GM23338 (cell line): ENCODE measurements at regions not wholly inside any gene's neighbourhood (a gene's known extent, or its start where the extent isn't known, plus 50 kb on each side); places are given as distances from the start of the nearest gene placed in this dataset.

Experiments used
- ATAC-seq: fragments of 200-7000 bp; cut with Tn5 transposase; 3 replicates; pipeline ENCODE4 v1.9.1; 2020
- DNase-seq: peaks from one replicate; pipeline ENCODE4 v3.0.0-alpha.2; 2015; ENCODE audit warnings: low spot score
- H2AFZ ChIP-seq: fragments of 200-600 bp; sonication (generic); 2 replicates; pipeline ENCODE4 v1.8.0; 2016; ENCODE audit warnings: antibody characterized with exemption, mild to moderate bottlenecking, moderate library complexity
- H3F3A ChIP-seq: fragments of 200-600 bp; sonication (generic); replicated peaks from 2 replicates; pipeline ENCODE4 v1.8.0; 2017; ENCODE audit warnings: antibody characterized with exemption, mixed run types, low read depth
- H3K27ac ChIP-seq: fragments of 200-600 bp; sonication (generic); 2 replicates; pipeline ENCODE4 v1.6.1; 2016; ENCODE audit warnings: low read depth
- H3K27me3 ChIP-seq: fragments of 200-600 bp; sonication (generic); 2 replicates; pipeline ENCODE4 v1.8.0; 2016; ENCODE audit warnings: mild to moderate bottlenecking, mixed run types, moderate library complexity; ENCODE audit not compliant: insufficient read depth
- H3K36me3 ChIP-seq: fragments of 200-600 bp; sonication (generic); 2 replicates; pipeline ENCODE4 v1.8.0; 2016; ENCODE audit warnings: mild to moderate bottlenecking; ENCODE audit not compliant: insufficient read depth
- H3K4me1 ChIP-seq: fragments of 200-600 bp; sonication (generic); 2 replicates; pipeline ENCODE4 v1.8.0; 2016; ENCODE audit warnings: mild to moderate bottlenecking, moderate library complexity; ENCODE audit not compliant: insufficient read depth
- H3K4me2 ChIP-seq: fragments of 200-600 bp; sonication (generic); 2 replicates; pipeline ENCODE4 v1.7.1; 2017; ENCODE audit warnings: mixed run types
- H3K4me3 ChIP-seq: fragments of 200-600 bp; sonication (generic); 2 replicates; pipeline ENCODE4 v1.6.1; 2016; ENCODE audit warnings: mixed run types
- H3K79me2 ChIP-seq: fragments of 200-600 bp; sonication (generic); replicated peaks from 2 replicates; pipeline ENCODE4 v1.8.0; 2017; ENCODE audit warnings: mild to moderate bottlenecking; ENCODE audit not compliant: insufficient read depth
- H3K9me2 ChIP-seq: fragments of 200-600 bp; sonication (generic); 2 replicates; pipeline ENCODE4 v1.8.0; 2017; ENCODE audit not compliant: insufficient read depth
- H4K20me1 ChIP-seq: fragments of 200-600 bp; sonication (generic); replicated peaks from 2 replicates; pipeline ENCODE4 v1.8.0; 2017; ENCODE audit warnings: mild to moderate bottlenecking; ENCODE audit not compliant: insufficient read depth
- H3K27ac Mint-ChIP-seq: 2 replicates; pipeline ENCODE4 v1.8.0; 2020; ENCODE audit warnings: inconsistent platforms, mild to moderate bottlenecking, moderate library complexity, mixed read lengths
- H3K27me3 Mint-ChIP-seq: 3 replicates; pipeline ENCODE4 v1.8.0; 2022; ENCODE audit warnings: low read depth, mild to moderate bottlenecking, moderate library complexity, mixed read lengths, inconsistent platforms; ENCODE audit not compliant: insufficient read depth, poor library complexity
- H3K36me3 Mint-ChIP-seq: 3 replicates; pipeline ENCODE4 v1.8.0; 2021; ENCODE audit warnings: low read depth, mild to moderate bottlenecking, inconsistent platforms, moderate library complexity, mixed read lengths
- H3K4me1 Mint-ChIP-seq: 3 replicates; pipeline ENCODE4 v1.8.0; 2020; ENCODE audit warnings: mild to moderate bottlenecking, inconsistent platforms, mixed read lengths
- H3K4me3 Mint-ChIP-seq: 3 replicates; pipeline ENCODE4 v1.8.0; 2021; ENCODE audit warnings: moderate library complexity, mild to moderate bottlenecking, inconsistent platforms, mixed read lengths
- H3K9me3 Mint-ChIP-seq: 3 replicates; pipeline ENCODE4 v1.8.0; 2020; ENCODE audit warnings: moderate library complexity, mild to moderate bottlenecking, inconsistent platforms, mixed read lengths
- CREB1 ChIP-seq: fragments of 250-450 bp; sonication (Bioruptor Pico); IDR thresholded peaks from 2 replicates; pipeline ENCODE4 v1.5.0; 2020; ENCODE audit warnings: low read depth, mild to moderate bottlenecking, moderate library complexity
- CTCF ChIP-seq, 2 experiments: fragments of 200-600 bp in 1 of 2; sonication (generic) in 1 of 2; conservative IDR thresholded peaks; 2 replicates each; pipeline versions ENCODE4 v1.5.1 to v1.6.1; 2016 to 2017; ENCODE audit warnings: antibody characterized with exemption in 2 of 2, low read depth in 2 of 2, mild to moderate bottlenecking in 2 of 2, moderate library complexity in 1 of 2
- ETS1 ChIP-seq: IDR thresholded peaks from 2 replicates; pipeline ENCODE4 v1.6.1; 2016; ENCODE audit warnings: antibody characterized with exemption
- EZH2 ChIP-seq: fragments of 200-600 bp; sonication (generic); IDR thresholded peaks from one replicate; pipeline ENCODE4 v1.8.0; 2017; ENCODE audit warnings: antibody characterized with exemption, mild to moderate bottlenecking, low read depth; ENCODE audit not compliant: unreplicated experiment
- EZH2phosphoT487 ChIP-seq: fragments of 200-600 bp; sonication (generic); IDR thresholded peaks from one replicate; pipeline ENCODE4 v1.8.1; 2018; ENCODE audit warnings: antibody characterized with exemption; ENCODE audit not compliant: unreplicated experiment
- JUNB ChIP-seq: IDR thresholded peaks from one replicate; pipeline ENCODE4 v1.6.1; 2016; ENCODE audit warnings: antibody characterized with exemption; ENCODE audit not compliant: unreplicated experiment
- NANOG ChIP-seq: IDR thresholded peaks from 2 replicates; pipeline ENCODE4 v1.6.1; 2016; ENCODE audit warnings: antibody characterized with exemption, borderline replicate concordance
- POLR2AphosphoS5 ChIP-seq: IDR thresholded peaks from 2 replicates; pipeline ENCODE4 v1.6.1; 2016; ENCODE audit warnings: antibody characterized with exemption, low read depth
- REST ChIP-seq: IDR thresholded peaks from one replicate; pipeline ENCODE4 v1.6.1; 2018; ENCODE audit warnings: antibody characterized with exemption; ENCODE audit not compliant: unreplicated experiment
- STAT1 ChIP-seq: IDR thresholded peaks from one replicate; pipeline ENCODE4 v1.6.1; 2016; ENCODE audit warnings: antibody characterized with exemption; ENCODE audit not compliant: unreplicated experiment
- ZNF114 ChIP-seq: fragments of 250-450 bp; sonication (Bioruptor Pico); IDR thresholded peaks from 2 replicates; pipeline ENCODE4 v1.5.0; 2020; ENCODE audit warnings: mild to moderate bottlenecking, moderate library complexity
- ZNF331 ChIP-seq: fragments of 250-450 bp; sonication (Bioruptor Pico); IDR thresholded peaks from 2 replicates; pipeline ENCODE4 v1.5.0; 2020; ENCODE audit warnings: low read depth, mild to moderate bottlenecking, moderate library complexity
- ZNF462 ChIP-seq: fragments of 250-450 bp; sonication (Bioruptor Pico); IDR thresholded peaks from 2 replicates; pipeline ENCODE4 v1.5.0; 2020; ENCODE audit warnings: mild to moderate bottlenecking, moderate library complexity

- no peak for TF ChIP-seq JUNB
- TF ChIP-seq EZH2 = no peak
- no peak for TF ChIP-seq CTCF (conservative IDR thresholded peaks at IDR 0.05; ENCODE audit: low read depth in 2 of 2)
- TF ChIP-seq STAT1 = no peak
- no peak for TF ChIP-seq POLR2AphosphoS5
- no peak for TF ChIP-seq EZH2phosphoT487
- no peak for TF ChIP-seq CREB1 (CRISPR knock-in tag)
- TF ChIP-seq ZNF331 (CRISPR knock-in tag) = no peak
- no peak for TF ChIP-seq NANOG
- no peak for TF ChIP-seq ZNF462 (CRISPR knock-in tag)
- no peak for TF ChIP-seq REST
- no peak for TF ChIP-seq ZNF114 (CRISPR knock-in tag)
- TF ChIP-seq ETS1 = no peak
- peaks cover 20% of the 10 kb centered on the region for H3K27me3 Mint-ChIP-seq
- no peak overlapping the region for H3K4me3 Mint-ChIP-seq
- H3K9me3 Mint-ChIP-seq = no peaks in the 10 kb centered on the region
- no peaks in the 10 kb centered on the region for H3K36me3 ChIP-seq
- no peak for DNase-seq
- H3K27ac ChIP-seq = no peak overlapping the region
- H3K4me2 ChIP-seq = no peak overlapping the region
- H3K4me1 Mint-ChIP-seq = peaks cover 32% of the 10 kb centered on the region
- no peak overlapping the region for H3K27ac Mint-ChIP-seq
- peaks cover 22% of the 10 kb centered on the region for H3K9me2 ChIP-seq
- no peak for ATAC-seq
- no peak overlapping the region; the same call in 1 of the 2 replicates for H2AFZ ChIP-seq
- H3F3A ChIP-seq = no peaks in the 10 kb centered on the region
- no peaks in the 10 kb centered on the region for H3K79me2 ChIP-seq
- H4K20me1 ChIP-seq = no peaks in the 10 kb centered on the region
- no peaks in the 10 kb centered on the region for H3K36me3 Mint-ChIP-seq
- H3K4me3 ChIP-seq = no peak overlapping the region
- H3K4me1 ChIP-seq = peaks cover 4% of the 10 kb centered on the region
- no peaks in the 10 kb centered on the region for H3K27me3 ChIP-seq
Measured at GRCh38 chr10:78412605-78413004, 378.9 kb downstream of the RPS24 start.
